HTR-8/SVneo (cell line): ENCODE measurements at regions not wholly inside any gene's neighbourhood (a gene's known extent, or its start where the extent isn't known, plus 50 kb on each side); places are given as distances from the start of the nearest gene placed in this dataset.

Source experiments
- DNase-seq: peaks from one replicate; pipeline ENCODE4 v3.0.0; 2011; ENCODE audit warnings: low spot score, mixed read lengths; ENCODE audit not compliant: insufficient read length
- FAIRE-seq: peaks from 2 replicates; lab custom pipeline; 2011; peaks lifted over from hg19 to GRCh38; lab: Jason Lieb, UNC

- no peak for FAIRE-seq
- DNase-seq: no peak
Measured at GRCh38 chr5:152838241-152838786, 433.2 kb upstream of the NMUR2 start.

- DNase-seq: no peak
- FAIRE-seq: no peak
Measured at GRCh38 chr5:152844713-152845112, 439.6 kb upstream of the NMUR2 start.

- DNase-seq (no peak), FAIRE-seq (no peak)
Measured at GRCh38 chr5:152853361-152853760, 448.3 kb upstream of the NMUR2 start.

DNA sequence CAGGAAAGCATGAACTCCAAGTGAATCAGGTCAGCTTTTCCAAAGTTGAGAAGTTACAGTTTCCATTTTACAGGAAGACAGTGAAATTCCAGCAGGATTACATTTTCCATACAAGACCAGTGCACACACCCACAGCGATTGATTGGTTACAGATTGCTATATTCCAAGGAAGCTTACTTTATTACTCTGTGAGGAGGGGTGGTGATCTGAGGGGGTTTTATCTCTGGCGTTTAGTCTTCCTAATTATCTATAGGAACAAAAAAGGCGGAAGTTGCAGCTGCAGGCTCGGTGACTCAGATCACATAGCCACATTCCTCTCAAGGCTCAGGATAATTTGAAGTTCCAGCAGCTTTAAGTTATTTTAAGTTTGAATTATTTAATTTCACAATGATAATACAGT is 450.4 kb upstream of the NMUR2 start:
- no peak for FAIRE-seq
- DNase-seq: no peak

GRCh38 chr5:152861231-152861630 is 456.2 kb upstream of the NMUR2 start:
- FAIRE-seq (no peak), DNase-seq (no peak)

- FAIRE-seq: no peak
- no peak for DNase-seq
Measured at GRCh38 chr5:152864447-152864846, 459.4 kb upstream of the NMUR2 start.

GRCh38 chr5:152864991-152865390 is 459.9 kb upstream of the NMUR2 start:
- no peak for DNase-seq
- no peak for FAIRE-seq

GRCh38 chr5:152869971-152870370 is 464.9 kb upstream of the NMUR2 start:
- FAIRE-seq (no peak), DNase-seq (no peak)

DNA sequence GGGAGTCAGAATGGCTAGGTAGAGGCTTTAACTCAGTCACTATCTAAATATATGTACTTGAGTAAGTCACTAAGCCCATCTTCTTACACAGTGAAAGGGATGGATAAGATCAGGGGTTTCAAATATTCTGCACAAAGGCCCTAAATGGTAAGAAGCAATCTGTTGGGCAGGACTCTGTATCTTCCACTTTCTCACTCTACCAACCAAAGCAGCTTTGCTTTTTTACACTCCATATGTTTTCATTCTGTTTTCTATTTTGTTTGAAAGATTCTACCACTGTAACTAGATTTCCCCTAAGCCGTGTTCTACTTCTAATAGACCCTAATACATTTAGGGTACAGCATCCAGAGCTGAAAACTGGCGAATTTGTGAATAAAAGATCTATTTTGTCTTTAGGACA is 477.5 kb upstream of the NMUR2 start:
- no peak for DNase-seq
- FAIRE-seq: no peak

GRCh38 chr5:152883066-152883775 is 478.1 kb upstream of the NMUR2 start:
- FAIRE-seq (no peak), DNase-seq (no peak)

DNA sequence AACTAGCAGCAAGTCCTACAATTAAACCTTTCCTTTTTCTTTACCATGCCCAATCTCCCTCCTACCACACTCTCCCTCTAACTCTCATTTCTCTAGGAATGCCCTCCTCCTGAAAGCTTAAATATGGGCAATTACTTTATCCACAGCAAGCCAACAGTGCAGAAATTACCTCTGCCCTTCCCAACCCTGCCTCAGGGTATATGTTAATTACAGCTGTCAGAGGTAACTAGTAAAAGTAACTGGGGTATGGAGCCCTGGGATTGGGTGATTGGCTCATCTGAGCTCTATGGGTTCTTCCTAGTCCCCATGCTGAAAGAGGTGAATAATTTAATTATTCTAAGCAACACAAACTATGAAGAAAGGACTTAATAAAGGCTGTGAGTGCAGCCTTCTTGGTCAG is 478.9 kb upstream of the NMUR2 start:
- FAIRE-seq (no peak), DNase-seq (no peak)

DNA sequence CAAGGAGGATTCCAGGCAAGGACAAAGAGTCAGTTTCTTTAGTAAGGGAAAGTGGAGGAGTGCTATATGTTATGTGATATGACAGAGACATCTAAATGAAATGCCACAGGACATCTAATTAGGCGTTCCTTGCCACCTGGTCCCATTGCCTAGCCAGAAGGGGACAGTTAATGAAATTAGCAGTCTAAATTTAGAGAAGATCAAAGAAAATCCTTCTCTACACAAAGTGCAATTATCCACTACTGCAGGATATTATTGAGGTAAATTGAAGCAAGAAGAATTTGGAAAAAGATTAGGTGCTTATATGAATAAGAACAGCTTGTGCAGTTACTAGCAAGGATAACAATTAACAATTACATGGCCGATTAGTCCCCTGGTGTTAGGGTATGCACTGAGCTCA is 495.3 kb upstream of the NMUR2 start:
- no peak for DNase-seq
- no peak for FAIRE-seq

GRCh38 chr5:152901754-152902153 is 496.7 kb upstream of the NMUR2 start:
- DNase-seq (no peak), FAIRE-seq (no peak)

GRCh38 chr5:152905286-152905685 is 500.2 kb upstream of the NMUR2 start:
- FAIRE-seq: no peak
- no peak for DNase-seq

GRCh38 chr5:152907488-152908245 is 502.6 kb upstream of the NMUR2 start:
- no peak for DNase-seq
- FAIRE-seq: no peak

GRCh38 chr5:152912924-152913323 is 507.8 kb upstream of the NMUR2 start:
- no peak for FAIRE-seq
- no peak for DNase-seq

DNA sequence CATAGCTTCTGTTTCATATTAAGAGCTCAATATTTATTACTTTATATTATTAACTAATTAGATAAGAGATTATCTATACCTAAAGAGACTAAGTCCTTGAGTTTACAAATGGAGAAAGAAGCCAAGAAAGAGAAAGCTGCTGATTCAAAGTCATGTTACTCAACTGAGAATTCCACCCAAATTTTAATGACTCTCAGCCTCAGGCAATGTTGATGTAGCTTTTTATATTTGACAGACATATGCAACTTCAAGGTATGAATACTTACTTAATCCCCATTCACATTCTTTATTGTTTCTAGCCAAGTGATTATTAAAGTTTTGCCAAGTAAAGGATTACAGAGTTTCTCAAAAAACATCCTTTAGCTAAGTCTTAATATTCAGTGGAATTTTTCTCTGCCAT is 527.5 kb upstream of the NMUR2 start:
- no peak for DNase-seq
- no peak for FAIRE-seq

GRCh38 chr5:152933056-152933455 is 528.0 kb upstream of the NMUR2 start:
- FAIRE-seq: no peak
- DNase-seq: no peak

GRCh38 chr5:152938630-152939029 is 533.6 kb upstream of the NMUR2 start:
- FAIRE-seq (no peak), DNase-seq (no peak)

DNA sequence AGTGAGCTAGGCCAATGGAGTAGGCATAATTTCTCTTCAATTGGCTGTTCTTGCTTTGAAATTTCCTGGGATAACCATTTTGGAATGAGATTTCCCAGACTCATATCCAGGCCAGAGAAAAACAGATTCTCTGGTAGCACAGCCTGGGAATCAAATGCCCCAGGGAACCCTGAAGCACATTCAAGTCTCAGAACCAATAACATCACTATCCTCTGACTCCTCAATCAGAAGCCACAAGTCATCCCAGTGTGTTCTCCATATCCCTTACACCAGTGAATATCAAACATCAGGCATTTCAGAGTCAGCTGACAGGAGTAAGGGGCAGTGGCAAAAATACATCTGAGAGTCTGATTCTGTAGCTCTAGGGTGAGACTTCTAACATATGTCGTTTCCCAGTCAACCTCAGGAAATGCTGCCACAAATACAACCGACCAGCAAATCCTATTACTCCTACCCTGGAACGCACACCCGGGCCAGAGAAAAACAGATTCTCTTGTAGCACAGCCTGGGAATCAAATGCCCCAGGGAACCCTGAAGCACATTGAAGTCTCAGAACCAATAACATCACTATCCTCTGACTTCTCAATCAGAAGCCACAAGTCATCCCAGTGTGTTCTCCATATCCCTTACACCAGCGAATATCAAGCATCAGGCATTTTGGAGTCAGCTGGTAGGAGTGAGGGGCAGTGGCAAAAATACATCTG is 537.7 kb upstream of the NMUR2 start:
- DNase-seq: no peak
- FAIRE-seq: no peak
